ENCODE measurements at regions not wholly inside any gene's neighbourhood (a gene's known extent, or its start where the extent isn't known, plus 50 kb on each side); places are given as distances from the start of the nearest gene placed in this dataset.

DNA sequence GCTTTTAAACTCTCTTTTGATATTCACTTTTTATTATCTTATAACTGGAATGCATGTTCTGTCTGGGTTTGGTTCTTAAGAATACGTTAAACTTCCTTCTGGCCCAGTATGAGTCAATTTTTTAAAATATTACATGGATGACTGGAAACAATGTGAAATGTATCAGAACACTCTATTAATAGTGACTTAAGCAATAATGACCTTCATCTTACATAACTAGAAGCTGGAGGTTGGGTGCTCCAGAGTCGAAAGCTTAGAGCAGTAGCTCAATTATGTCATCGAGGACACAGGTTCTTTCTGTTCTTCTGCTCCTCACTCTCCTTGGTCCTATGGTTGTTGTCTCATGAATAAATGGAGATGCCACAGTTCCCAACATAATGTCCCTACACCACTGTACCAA lies 91.6 kb upstream of the FOXD3 start:
- no peaks in the 10 kb centered on the region for H3K9me3 ChIP-seq
- DNase-seq (no peak), ATAC-seq (no peak)
- no peaks in the 10 kb centered on the region for H3K36me3 ChIP-seq (replicated peaks in 1 of 2; ENCODE audit: insufficient read depth in 1 of 2, low read depth in 2 of 2)
- 86 to 87% methylated on average over 3 of the region's 3 CpGs for WGBS, 2 donors
- H3K27ac ChIP-seq, result no peak overlapping the region
- H3K4me3 ChIP-seq, result no peak overlapping the region
- no peaks in the 10 kb centered on the region for H3K4me1 ChIP-seq
- H3K27me3 ChIP-seq, result peaks cover 0 to 4% of the 10 kb centered on the region in 2 donors
- intact Hi-C loops (cut with DNase I), result no loop called here
- TF ChIP-seq, protein P1, sequence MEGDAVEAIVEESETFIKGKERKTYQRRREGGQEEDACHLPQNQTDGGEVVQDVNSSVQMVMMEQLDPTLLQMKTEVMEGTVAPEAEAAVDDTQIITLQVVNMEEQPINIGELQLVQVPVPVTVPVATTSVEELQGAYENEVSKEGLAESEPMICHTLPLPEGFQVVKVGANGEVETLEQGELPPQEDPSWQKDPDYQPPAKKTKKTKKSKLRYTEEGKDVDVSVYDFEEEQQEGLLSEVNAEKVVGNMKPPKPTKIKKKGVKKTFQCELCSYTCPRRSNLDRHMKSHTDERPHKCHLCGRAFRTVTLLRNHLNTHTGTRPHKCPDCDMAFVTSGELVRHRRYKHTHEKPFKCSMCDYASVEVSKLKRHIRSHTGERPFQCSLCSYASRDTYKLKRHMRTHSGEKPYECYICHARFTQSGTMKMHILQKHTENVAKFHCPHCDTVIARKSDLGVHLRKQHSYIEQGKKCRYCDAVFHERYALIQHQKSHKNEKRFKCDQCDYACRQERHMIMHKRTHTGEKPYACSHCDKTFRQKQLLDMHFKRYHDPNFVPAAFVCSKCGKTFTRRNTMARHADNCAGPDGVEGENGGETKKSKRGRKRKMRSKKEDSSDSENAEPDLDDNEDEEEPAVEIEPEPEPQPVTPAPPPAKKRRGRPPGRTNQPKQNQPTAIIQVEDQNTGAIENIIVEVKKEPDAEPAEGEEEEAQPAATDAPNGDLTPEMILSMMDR (IDR thresholded peaks at IDR 0.05), result no peak
- TF ChIP-seq POLR2A (IDR thresholded peaks at IDR 0.05), result no peak

DNA sequence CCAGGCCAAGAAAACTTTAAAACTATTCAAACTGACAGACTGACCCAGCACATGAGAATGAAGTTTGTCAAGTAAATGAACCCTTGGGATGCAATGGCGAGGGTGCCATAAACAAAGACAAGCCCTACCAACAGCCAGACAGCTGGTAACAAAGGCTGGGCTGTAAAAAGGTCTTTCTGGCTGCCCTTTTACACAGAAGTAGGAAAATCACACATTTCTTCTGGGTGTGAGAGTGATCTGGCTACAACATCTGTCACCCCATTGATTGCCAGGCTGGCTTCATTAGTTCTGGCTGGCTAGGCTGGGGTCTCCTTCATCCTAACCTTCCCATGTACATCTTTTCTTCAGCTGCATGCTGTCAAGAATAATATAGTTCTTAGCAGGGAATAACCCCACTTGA lies 83.6 kb upstream of the FOXD3 start:
- WGBS, 2 donors, result 76 to 90% methylated on average over 1 of the region's 1 CpG
- Histone ChIP-seq H3K27me3 (no peaks in the 10 kb centered on the region), H3K4me3 (no peak overlapping the region), H3K27ac (no peak overlapping the region), H3K36me3 (replicated peaks in 1 of 2; ENCODE audit: insufficient read depth in 1 of 2, low read depth in 2 of 2) (no peaks in the 10 kb centered on the region), H3K4me1 (no peaks in the 10 kb centered on the region), H3K9me3 (no peaks in the 10 kb centered on the region)
- no peak for TF ChIP-seq POLR2A (IDR thresholded peaks at IDR 0.05)
- no peak for ATAC-seq
- intact Hi-C loops (cut with DNase I), result no loop called here
- no peak for DNase-seq

DNA sequence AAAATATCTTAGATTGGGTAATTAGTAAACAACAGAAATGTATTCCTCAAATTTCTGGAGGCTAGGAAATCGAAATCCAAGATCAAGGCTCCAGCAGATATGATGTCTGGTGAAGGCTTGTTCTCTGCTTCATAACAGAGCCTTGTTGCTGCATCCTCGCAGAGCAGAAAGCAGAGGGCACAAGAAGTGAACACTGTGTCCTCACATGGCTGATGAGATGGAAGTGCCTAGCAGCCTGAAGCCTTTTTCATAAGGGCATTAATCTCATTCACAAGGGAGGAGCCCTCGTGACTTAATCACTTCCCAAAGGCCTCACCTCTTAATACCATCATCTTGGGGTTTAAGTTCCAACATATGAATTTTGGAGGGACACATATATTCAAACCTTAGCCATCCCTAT lies 77.2 kb upstream of the FOXD3 start:
- ATAC-seq, result no peak
- H3K27ac ChIP-seq, result no peak overlapping the region
- H3K36me3 ChIP-seq (replicated peaks in 1 of 2; ENCODE audit: insufficient read depth in 1 of 2, low read depth in 2 of 2), result no peaks in the 10 kb centered on the region
- no peak overlapping the region for H3K4me3 ChIP-seq
- H3K4me1 ChIP-seq, result no peaks in the 10 kb centered on the region
- no peaks in the 10 kb centered on the region for H3K9me3 ChIP-seq
- H3K27me3 ChIP-seq, result no peaks in the 10 kb centered on the region
- 71 to 74% methylated on average over 3 of the region's 3 CpGs for WGBS, 2 donors
- no peak for TF ChIP-seq POLR2A (IDR thresholded peaks at IDR 0.05)
- TF ChIP-seq, protein P1 (IDR thresholded peaks at IDR 0.05), result no peak
- DNase-seq, result no peak
- intact Hi-C loops (cut with DNase I), result no loop called here

DNA sequence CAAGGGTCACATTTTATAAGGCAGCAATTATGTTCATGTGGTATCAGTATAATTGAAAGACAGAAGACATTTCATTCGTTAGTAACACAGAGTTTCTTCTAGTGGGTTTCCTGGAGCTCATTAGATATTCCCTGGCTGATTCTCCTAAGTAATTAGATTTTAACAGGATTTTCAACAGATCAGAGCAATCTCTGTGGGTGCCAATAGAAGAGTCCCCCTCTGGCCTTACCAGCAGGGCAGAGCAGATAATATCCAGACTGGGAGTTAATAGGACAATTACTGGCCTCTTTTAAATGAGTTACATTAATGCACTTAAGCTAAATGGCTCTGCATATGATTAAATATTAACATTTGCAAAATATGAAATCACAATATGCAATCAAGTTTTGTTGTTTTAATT lies 74.2 kb upstream of the FOXD3 start:
- Histone ChIP-seq H3K27ac (no peak overlapping the region), H3K4me1 (no peaks in the 10 kb centered on the region), H3K4me3 (no peak overlapping the region), H3K36me3 (replicated peaks in 1 of 2; ENCODE audit: insufficient read depth in 1 of 2, low read depth in 2 of 2) (no peaks in the 10 kb centered on the region), H3K9me3 (no peaks in the 10 kb centered on the region), H3K27me3 (no peaks in the 10 kb centered on the region)
- intact Hi-C loops (cut with DNase I), result no loop called here
- ATAC-seq (no peak), DNase-seq (no peak)
- WGBS, 2 donors, result 63 to 77% methylated on average over 1 of the region's 1 CpG
- TF ChIP-seq POLR2A (IDR thresholded peaks at IDR 0.05), result no peak
- TF ChIP-seq, protein P1 (IDR thresholded peaks at IDR 0.05), result no peak

DNA sequence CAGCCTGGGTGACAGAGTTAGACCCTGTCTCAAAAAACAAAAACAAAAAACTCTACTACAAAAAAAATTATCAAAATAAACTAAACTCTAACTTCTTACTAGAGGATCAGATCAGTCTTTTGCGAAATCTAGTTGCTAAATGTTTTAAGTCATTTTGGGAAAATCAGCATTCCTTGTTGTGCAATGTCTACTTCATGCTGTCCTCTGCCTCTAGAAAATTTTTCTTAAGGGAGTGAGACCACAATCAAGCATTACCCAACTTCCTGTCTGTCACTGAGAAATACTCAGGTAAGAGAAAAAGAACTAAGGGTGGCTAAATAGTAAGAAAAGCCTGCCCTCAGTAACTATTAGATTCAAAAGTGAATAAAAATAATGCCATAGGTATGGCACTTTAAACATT lies 67.2 kb upstream of the FOXD3 start:
- Histone ChIP-seq H3K27ac (no peak overlapping the region), H3K27me3 (no peaks in the 10 kb centered on the region), H3K36me3 (replicated peaks in 1 of 2; ENCODE audit: insufficient read depth in 1 of 2, low read depth in 2 of 2) (no peaks in the 10 kb centered on the region), H3K4me3 (no peak overlapping the region), H3K4me1 (no peaks in the 10 kb centered on the region), H3K9me3 (no peaks in the 10 kb centered on the region)
- ATAC-seq (no peak), DNase-seq (no peak)
- 74 to 97% methylated on average over 1 of the region's 1 CpG for WGBS, 2 donors
- no peak for TF ChIP-seq POLR2A (IDR thresholded peaks at IDR 0.05)
- TF ChIP-seq, protein P1 (IDR thresholded peaks at IDR 0.05), result no peak
- intact Hi-C loops (cut with DNase I), result no loop called here

Measured in body of pancreas (tissue), 4 donors.